Adipocyte (in vitro differentiated cells): ENCODE measurements at regions not wholly inside any gene's neighbourhood (a gene's known extent, or its start where the extent isn't known, plus 50 kb on each side); places are given as distances from the start of the nearest gene placed in this dataset.

Source experiments
- DNase-seq: peaks from one replicate; pipeline ENCODE4 v3.0.0-alpha.2; 2015; ENCODE audit warnings: low read depth
- H3K27me3 ChIP-seq: replicated peaks from 2 replicates; pipeline ENCODE4 v1.7.0; 2013; ENCODE audit warnings: mild to moderate bottlenecking, low read length, moderate library complexity; ENCODE audit not compliant: control insufficient read depth, insufficient read depth
- H3K36me3 ChIP-seq: 2 replicates; pipeline ENCODE4 v1.7.0; 2013; ENCODE audit warnings: low read length, mild to moderate bottlenecking, moderate library complexity; ENCODE audit not compliant: control insufficient read depth, insufficient read depth, severe bottlenecking
- H3K4me1 ChIP-seq: 2 replicates; pipeline ENCODE4 v1.7.0; 2013; ENCODE audit warnings: mild to moderate bottlenecking, low read length, moderate library complexity; ENCODE audit not compliant: control insufficient read depth, insufficient read depth
- H3K4me3 ChIP-seq: 2 replicates; pipeline ENCODE4 v1.7.0; 2013; ENCODE audit warnings: mild to moderate bottlenecking, low read length, moderate library complexity
- H3K9ac ChIP-seq: 2 replicates; pipeline ENCODE4 v1.7.0; 2013; ENCODE audit warnings: mild to moderate bottlenecking, low read length, moderate library complexity
- H3K9me3 ChIP-seq: 2 replicates; pipeline ENCODE4 v1.7.0; 2013; ENCODE audit warnings: mild to moderate bottlenecking, low read length, moderate library complexity; ENCODE audit not compliant: control insufficient read depth

- Histone ChIP-seq H3K4me1 (peaks cover 13% of the 10 kb centered on the region), H3K9me3 (no peaks in the 10 kb centered on the region), H3K4me3 (no peak overlapping the region), H3K27me3 (no peaks in the 10 kb centered on the region), H3K36me3 (no peaks in the 10 kb centered on the region), H3K9ac (no peak overlapping the region)
- DNase-seq = no peak
Observed at GRCh38 chr12:65694130-65694529, 130.2 kb upstream of the HMGA2 start.

- Histone ChIP-seq H3K27me3 (no peaks in the 10 kb centered on the region), H3K4me1 (peaks cover 17% of the 10 kb centered on the region), H3K4me3 (no peak overlapping the region), H3K9me3 (no peaks in the 10 kb centered on the region), H3K9ac (no peak overlapping the region), H3K36me3 (no peaks in the 10 kb centered on the region)
- peak; percentile 75 for DNase-seq
Observed at GRCh38 chr12:65695113-65695865, 129.0 kb upstream of the HMGA2 start.

GRCh38 chr12:65696227-65696626 is 128.1 kb upstream of the HMGA2 start:
- no peaks in the 10 kb centered on the region for H3K9me3 ChIP-seq
- no peaks in the 10 kb centered on the region for H3K36me3 ChIP-seq
- peaks cover 17% of the 10 kb centered on the region for H3K4me1 ChIP-seq
- no peaks in the 10 kb centered on the region for H3K27me3 ChIP-seq
- H3K9ac ChIP-seq = no peak overlapping the region
- no peak for DNase-seq
- no peak overlapping the region for H3K4me3 ChIP-seq

- DNase-seq = peak; percentile 29
- Histone ChIP-seq H3K9me3 (no peaks in the 10 kb centered on the region), H3K36me3 (no peaks in the 10 kb centered on the region), H3K9ac (no peak overlapping the region), H3K4me1 (peaks cover 17% of the 10 kb centered on the region), H3K27me3 (no peaks in the 10 kb centered on the region), H3K4me3 (peak overlapping the region; percentile 19)
Observed at GRCh38 chr12:65699251-65699650, 125.0 kb upstream of the HMGA2 start.

- no peak for DNase-seq
- Histone ChIP-seq H3K27me3 (no peaks in the 10 kb centered on the region), H3K9ac (no peak overlapping the region), H3K9me3 (peaks cover 16% of the 10 kb centered on the region), H3K4me3 (no peak overlapping the region), H3K36me3 (no peaks in the 10 kb centered on the region), H3K4me1 (peaks cover 7% of the 10 kb centered on the region)
Observed at GRCh38 chr12:65703176-65703575, 121.1 kb upstream of the HMGA2 start.

GRCh38 chr12:65705380-65705876 is 118.9 kb upstream of the HMGA2 start:
- Histone ChIP-seq H3K27me3 (no peaks in the 10 kb centered on the region), H3K9me3 (peaks cover 16% of the 10 kb centered on the region), H3K4me3 (no peak overlapping the region), H3K4me1 (no peaks in the 10 kb centered on the region), H3K9ac (no peak overlapping the region), H3K36me3 (no peaks in the 10 kb centered on the region)
- no peak for DNase-seq

GRCh38 chr12:65707051-65707450 is 117.2 kb upstream of the HMGA2 start:
- Histone ChIP-seq H3K4me3 (no peak overlapping the region), H3K9ac (no peak overlapping the region), H3K27me3 (no peaks in the 10 kb centered on the region), H3K4me1 (no peaks in the 10 kb centered on the region), H3K36me3 (no peaks in the 10 kb centered on the region), H3K9me3 (peaks cover 16% of the 10 kb centered on the region)
- no peak for DNase-seq

GRCh38 chr12:65712260-65713004 is 111.9 kb upstream of the HMGA2 start:
- no peaks in the 10 kb centered on the region for H3K27me3 ChIP-seq
- no peaks in the 10 kb centered on the region for H3K4me1 ChIP-seq
- DNase-seq = no peak
- H3K4me3 ChIP-seq = no peak overlapping the region
- H3K9ac ChIP-seq = no peak overlapping the region
- H3K36me3 ChIP-seq = no peaks in the 10 kb centered on the region
- no peaks in the 10 kb centered on the region for H3K9me3 ChIP-seq

GRCh38 chr12:65715961-65716360 is 108.3 kb upstream of the HMGA2 start:
- DNase-seq = no peak
- Histone ChIP-seq H3K4me3 (no peak overlapping the region), H3K36me3 (no peaks in the 10 kb centered on the region), H3K9me3 (no peaks in the 10 kb centered on the region), H3K4me1 (peaks cover 13% of the 10 kb centered on the region), H3K27me3 (no peaks in the 10 kb centered on the region), H3K9ac (no peak overlapping the region)

GRCh38 chr12:65720136-65721130 is 103.8 kb upstream of the HMGA2 start:
- peak; percentile 56 for DNase-seq
- Histone ChIP-seq H3K9me3 (no peaks in the 10 kb centered on the region), H3K4me1 (peaks cover 21% of the 10 kb centered on the region), H3K36me3 (no peaks in the 10 kb centered on the region), H3K27me3 (no peaks in the 10 kb centered on the region), H3K9ac (peak overlapping the region; percentile 19), H3K4me3 (no peak overlapping the region)
